ENCODE measurements at regions not wholly inside any gene's neighbourhood (a gene's known extent, or its start where the extent isn't known, plus 50 kb on each side); places are given as distances from the start of the nearest gene placed in this dataset.

GRCh38 chr2:215751200-215751910 lies 262.0 kb downstream of the MREG start:
- TF ChIP-seq POLR2AphosphoS5 (IDR thresholded peaks at IDR 0.05; ENCODE audit: low read depth, low read length) (no peak), TCF7L2 (IDR thresholded peaks at IDR 0.05; ENCODE audit: low read depth, low read length) (no peak), SIN3A (IDR thresholded peaks at IDR 0.05; ENCODE audit: borderline replicate concordance, insufficient read depth, low read depth, low read length) (no peak)
- TF ChIP-seq, protein P1, sequence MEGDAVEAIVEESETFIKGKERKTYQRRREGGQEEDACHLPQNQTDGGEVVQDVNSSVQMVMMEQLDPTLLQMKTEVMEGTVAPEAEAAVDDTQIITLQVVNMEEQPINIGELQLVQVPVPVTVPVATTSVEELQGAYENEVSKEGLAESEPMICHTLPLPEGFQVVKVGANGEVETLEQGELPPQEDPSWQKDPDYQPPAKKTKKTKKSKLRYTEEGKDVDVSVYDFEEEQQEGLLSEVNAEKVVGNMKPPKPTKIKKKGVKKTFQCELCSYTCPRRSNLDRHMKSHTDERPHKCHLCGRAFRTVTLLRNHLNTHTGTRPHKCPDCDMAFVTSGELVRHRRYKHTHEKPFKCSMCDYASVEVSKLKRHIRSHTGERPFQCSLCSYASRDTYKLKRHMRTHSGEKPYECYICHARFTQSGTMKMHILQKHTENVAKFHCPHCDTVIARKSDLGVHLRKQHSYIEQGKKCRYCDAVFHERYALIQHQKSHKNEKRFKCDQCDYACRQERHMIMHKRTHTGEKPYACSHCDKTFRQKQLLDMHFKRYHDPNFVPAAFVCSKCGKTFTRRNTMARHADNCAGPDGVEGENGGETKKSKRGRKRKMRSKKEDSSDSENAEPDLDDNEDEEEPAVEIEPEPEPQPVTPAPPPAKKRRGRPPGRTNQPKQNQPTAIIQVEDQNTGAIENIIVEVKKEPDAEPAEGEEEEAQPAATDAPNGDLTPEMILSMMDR (IDR thresholded peaks at IDR 0.05) = no peak
- TF ChIP-seq, protein P2, sequence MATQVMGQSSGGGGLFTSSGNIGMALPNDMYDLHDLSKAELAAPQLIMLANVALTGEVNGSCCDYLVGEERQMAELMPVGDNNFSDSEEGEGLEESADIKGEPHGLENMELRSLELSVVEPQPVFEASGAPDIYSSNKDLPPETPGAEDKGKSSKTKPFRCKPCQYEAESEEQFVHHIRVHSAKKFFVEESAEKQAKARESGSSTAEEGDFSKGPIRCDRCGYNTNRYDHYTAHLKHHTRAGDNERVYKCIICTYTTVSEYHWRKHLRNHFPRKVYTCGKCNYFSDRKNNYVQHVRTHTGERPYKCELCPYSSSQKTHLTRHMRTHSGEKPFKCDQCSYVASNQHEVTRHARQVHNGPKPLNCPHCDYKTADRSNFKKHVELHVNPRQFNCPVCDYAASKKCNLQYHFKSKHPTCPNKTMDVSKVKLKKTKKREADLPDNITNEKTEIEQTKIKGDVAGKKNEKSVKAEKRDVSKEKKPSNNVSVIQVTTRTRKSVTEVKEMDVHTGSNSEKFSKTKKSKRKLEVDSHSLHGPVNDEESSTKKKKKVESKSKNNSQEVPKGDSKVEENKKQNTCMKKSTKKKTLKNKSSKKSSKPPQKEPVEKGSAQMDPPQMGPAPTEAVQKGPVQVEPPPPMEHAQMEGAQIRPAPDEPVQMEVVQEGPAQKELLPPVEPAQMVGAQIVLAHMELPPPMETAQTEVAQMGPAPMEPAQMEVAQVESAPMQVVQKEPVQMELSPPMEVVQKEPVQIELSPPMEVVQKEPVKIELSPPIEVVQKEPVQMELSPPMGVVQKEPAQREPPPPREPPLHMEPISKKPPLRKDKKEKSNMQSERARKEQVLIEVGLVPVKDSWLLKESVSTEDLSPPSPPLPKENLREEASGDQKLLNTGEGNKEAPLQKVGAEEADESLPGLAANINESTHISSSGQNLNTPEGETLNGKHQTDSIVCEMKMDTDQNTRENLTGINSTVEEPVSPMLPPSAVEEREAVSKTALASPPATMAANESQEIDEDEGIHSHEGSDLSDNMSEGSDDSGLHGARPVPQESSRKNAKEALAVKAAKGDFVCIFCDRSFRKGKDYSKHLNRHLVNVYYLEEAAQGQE (IDR thresholded peaks at IDR 0.05; ENCODE audit: insufficient read depth in 1 of 2, low read depth in 2 of 2, low read length in 1 of 2) = no peak
